Endothelial cell of umbilical vein (primary cell): ENCODE measurements at regions not wholly inside any gene's neighbourhood (a gene's known extent, or its start where the extent isn't known, plus 50 kb on each side); places are given as distances from the start of the nearest gene placed in this dataset.

Experiments
- BruUV-seq: library from RNA; stranded (reverse); fragments of 400-500 nt; replicated peaks from 2 replicates; lab custom pipeline; 2021; lab: Mats Ljungman, UMichigan
- CTCF ChIA-PET: fragments of 300-600, 350-600 bp; sonication (Branson Sonifier 250); formaldehyde crosslinking; loops from one replicate; lab custom pipeline; 2021; ENCODE audit warnings: antibody characterized with exemption, inconsistent platforms; lab: Charles Lee
- POLR2A ChIA-PET: fragments of 300-600, 350-600 bp; sonication (Branson Sonifier 250); formaldehyde crosslinking; loops from one replicate; lab custom pipeline; 2021; ENCODE audit warnings: antibody characterized with exemption, inconsistent platforms; lab: Charles Lee
- DNase-seq: peaks from one replicate; pipeline ENCODE4 v3.0.0-alpha.2; 2011; ENCODE audit warnings: low read depth, low spot score
- FAIRE-seq: peaks from 2 replicates; lab custom pipeline; 2011; peaks lifted over from hg19 to GRCh38; lab: Jason Lieb, UNC
- H2AFZ ChIP-seq: 2 replicates; pipeline ENCODE4 v1.6.0; 2012; ENCODE audit warnings: low read depth, low read length, control low read depth, inconsistent platforms
- H3K27ac ChIP-seq: 2 replicates; pipeline ENCODE4 v1.5.1; 2011; ENCODE audit warnings: low read depth, mild to moderate bottlenecking, control low read depth, low read length, moderate library complexity; ENCODE audit not compliant: insufficient read depth
- H3K27me3 ChIP-seq, 2 experiments: 2 replicates each; pipeline versions ENCODE4 v1.6.0 to v1.6.1; 2011; ENCODE audit warnings: low read length in 2 of 2, mixed read lengths in 1 of 2; ENCODE audit not compliant: control insufficient read depth in 2 of 2, insufficient read depth in 2 of 2
- H3K36me3 ChIP-seq, 2 experiments: 2 replicates in 1 of 2; 3 replicates in 1 of 2; pipeline ENCODE4 v1.5.1; 2011; ENCODE audit warnings: low read length in 2 of 2, mild to moderate bottlenecking in 1 of 2, moderate library complexity in 1 of 2; ENCODE audit not compliant: control insufficient read depth in 2 of 2, insufficient read depth in 2 of 2; ENCODE audit errors: extremely low read depth in 1 of 2
- H3K4me1 ChIP-seq: 3 replicates; pipeline ENCODE4 v1.5.1; 2011; ENCODE audit warnings: mild to moderate bottlenecking, low read length; ENCODE audit not compliant: control insufficient read depth, insufficient read depth; ENCODE audit errors: extremely low read depth
- H3K4me2 ChIP-seq: 2 replicates; pipeline ENCODE4 v1.6.1; 2011; ENCODE audit warnings: low read length, control low read depth, mixed read lengths; ENCODE audit not compliant: insufficient read depth
- H3K4me3 ChIP-seq, 3 experiments: fragments of 200-600 bp in 1 of 3; sonication (generic), shearing (Covaris generic) in 1 of 3; replicated peaks in 1 of 3; 2 replicates each; pipeline ENCODE4 v1.5.1; 2011 to 2016; ENCODE audit warnings: control low read depth in 3 of 3, low read length in 3 of 3, mild to moderate bottlenecking in 2 of 3, inconsistent platforms in 1 of 3, low read depth in 1 of 3, moderate library complexity in 1 of 3; ENCODE audit not compliant: insufficient read depth in 1 of 3
- H3K79me2 ChIP-seq: 2 replicates; pipeline ENCODE4 v1.6.0; 2012; ENCODE audit warnings: low read length, inconsistent platforms; ENCODE audit not compliant: control insufficient read depth, insufficient read depth
- H3K9ac ChIP-seq: replicated peaks from 2 replicates; pipeline ENCODE3; 2011; ENCODE audit warnings: low read length, control low read depth; ENCODE audit not compliant: insufficient read depth; ENCODE audit errors: extremely low read depth
- H3K9me1 ChIP-seq: replicated peaks from 3 replicates; pipeline ENCODE4 v1.6.0; 2011; ENCODE audit warnings: mild to moderate bottlenecking, low read length; ENCODE audit not compliant: control insufficient read depth, insufficient read depth; ENCODE audit errors: extremely low read depth
- H3K9me3 ChIP-seq: replicated peaks from 2 replicates; pipeline ENCODE4 v1.5.1; 2012; ENCODE audit warnings: low read length, inconsistent platforms; ENCODE audit not compliant: control insufficient read depth, insufficient read depth
- H4K20me1 ChIP-seq: replicated peaks from 2 replicates; pipeline ENCODE3; 2011; ENCODE audit warnings: mild to moderate bottlenecking, low read length; ENCODE audit not compliant: control insufficient read depth, insufficient read depth; ENCODE audit errors: extremely low read depth
- EZH2 ChIP-seq: IDR thresholded peaks from 2 replicates; pipeline ENCODE4 v1.6.1; 2012; ENCODE audit warnings: borderline replicate concordance, low read depth, mild to moderate bottlenecking, moderate library complexity, low read length, inconsistent platforms; ENCODE audit not compliant: severe bottlenecking
- FOS ChIP-seq: IDR thresholded peaks from 2 replicates; pipeline ENCODE4 v1.6.1; 2011; ENCODE audit warnings: mild to moderate bottlenecking, low read length, moderate library complexity, borderline replicate concordance; ENCODE audit not compliant: insufficient read depth
- GATA2 ChIP-seq: IDR thresholded peaks from 2 replicates; pipeline ENCODE4 v1.7.0; 2011; ENCODE audit warnings: low read depth, mild to moderate bottlenecking, moderate library complexity, mixed read lengths, low read length; ENCODE audit not compliant: insufficient read length, insufficient read depth
- JUN ChIP-seq: IDR thresholded peaks from 2 replicates; pipeline ENCODE4 v1.6.1; 2011; ENCODE audit warnings: borderline replicate concordance, low read depth; ENCODE audit not compliant: insufficient read length, insufficient read depth
- MYC ChIP-seq: IDR thresholded peaks from one replicate; pipeline ENCODE4 v1.6.1; 2011; ENCODE audit warnings: mild to moderate bottlenecking, low read depth, low read length
- POLR2A ChIP-seq: IDR thresholded peaks from 2 replicates; pipeline ENCODE4 v1.6.1; 2012; ENCODE audit warnings: low read depth, mild to moderate bottlenecking, control low read depth, low read length
- POLR2AphosphoS5 ChIP-seq: IDR thresholded peaks from 2 replicates; pipeline ENCODE4 v1.6.1; 2012; ENCODE audit warnings: low read depth, mild to moderate bottlenecking, control low read depth, low read length, moderate library complexity; ENCODE audit not compliant: insufficient read depth
- dilution Hi-C: fragments of 300-500 bp; cut with MboI; formaldehyde crosslinking; loops from one replicate; pipeline ENCODE4 v1.15.0; 2019; ENCODE audit warnings: low sequenced_read_pairs; ENCODE audit not compliant: extremely low pct_ligation_motif_present
- intact Hi-C: fragments of 100-400 bp; cut with micrococcal nuclease; formaldehyde crosslinking; loops from one replicate; pipeline ENCODE4 v1.10.0; 2022
- TF ChIP-seq, protein P1 (sequence below): IDR thresholded peaks from 2 replicates; pipeline ENCODE4 v1.6.1; 2011; ENCODE audit not compliant: insufficient read depth, insufficient read length
- TF ChIP-seq, protein P2 (sequence below), 2 donors: IDR thresholded peaks; 1 replicate in 1 of 2; 2 replicates in 1 of 2; pipeline ENCODE4 v1.5.1; 2011; ENCODE audit warnings: low read length in 2 of 2, mild to moderate bottlenecking in 2 of 2, moderate library complexity in 2 of 2, control low read depth in 1 of 2, inconsistent platforms in 1 of 2, low read depth in 1 of 2; ENCODE audit not compliant: insufficient read depth in 1 of 2; ENCODE audit errors: extremely low read depth in 1 of 2

DNA sequence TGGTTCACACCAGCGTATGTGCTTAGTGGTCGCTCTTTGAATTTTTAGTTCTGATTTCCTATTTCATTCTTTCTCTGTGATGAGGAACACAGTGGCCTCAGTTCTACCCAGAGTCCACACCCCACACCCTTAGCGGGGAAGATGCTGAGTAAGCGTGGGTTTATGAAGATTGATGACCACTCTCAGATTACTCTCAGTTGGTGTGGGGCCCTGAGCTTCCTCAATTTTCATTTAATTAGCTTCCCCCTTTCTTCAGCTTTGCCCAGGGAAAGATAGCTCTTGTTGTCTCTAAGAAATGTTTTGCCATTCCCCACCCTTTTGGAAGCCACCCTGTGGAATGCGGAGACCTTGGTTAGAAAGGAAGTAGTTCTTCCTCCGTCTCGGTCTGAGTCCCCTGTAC, 299.9 kb upstream of the PROX1 start:
- intact Hi-C loops: no loop called here
- FAIRE-seq (no peak), DNase-seq (no peak)
- Histone ChIP-seq H3K36me3 (no peaks in the 10 kb centered on the region), H3K9me3 (no peaks in the 10 kb centered on the region), H3K4me1 (no peaks in the 10 kb centered on the region), H3K27ac (no peak overlapping the region), H2AFZ (no peak overlapping the region), H3K9ac (no peak overlapping the region), H3K79me2 (no peaks in the 10 kb centered on the region), H3K9me1 (no peaks in the 10 kb centered on the region), H3K27me3 (no peaks in the 10 kb centered on the region), H4K20me1 (no peaks in the 10 kb centered on the region), H3K4me3 (no peak overlapping the region), H3K4me2 (no peak overlapping the region)
- POLR2A ChIA-PET: no interaction called here
- dilution Hi-C loops: no loop called here
- TF ChIP-seq GATA2: no peak
- TF ChIP-seq MYC: no peak
- TF ChIP-seq FOS: no peak
- TF ChIP-seq, protein P1, sequence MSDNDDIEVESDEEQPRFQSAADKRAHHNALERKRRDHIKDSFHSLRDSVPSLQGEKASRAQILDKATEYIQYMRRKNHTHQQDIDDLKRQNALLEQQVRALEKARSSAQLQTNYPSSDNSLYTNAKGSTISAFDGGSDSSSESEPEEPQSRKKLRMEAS: no peak
- TF ChIP-seq JUN: no peak
- no peak for TF ChIP-seq POLR2A
- no peak for TF ChIP-seq POLR2AphosphoS5
- TF ChIP-seq EZH2: no peak
- TF ChIP-seq, protein P2, sequence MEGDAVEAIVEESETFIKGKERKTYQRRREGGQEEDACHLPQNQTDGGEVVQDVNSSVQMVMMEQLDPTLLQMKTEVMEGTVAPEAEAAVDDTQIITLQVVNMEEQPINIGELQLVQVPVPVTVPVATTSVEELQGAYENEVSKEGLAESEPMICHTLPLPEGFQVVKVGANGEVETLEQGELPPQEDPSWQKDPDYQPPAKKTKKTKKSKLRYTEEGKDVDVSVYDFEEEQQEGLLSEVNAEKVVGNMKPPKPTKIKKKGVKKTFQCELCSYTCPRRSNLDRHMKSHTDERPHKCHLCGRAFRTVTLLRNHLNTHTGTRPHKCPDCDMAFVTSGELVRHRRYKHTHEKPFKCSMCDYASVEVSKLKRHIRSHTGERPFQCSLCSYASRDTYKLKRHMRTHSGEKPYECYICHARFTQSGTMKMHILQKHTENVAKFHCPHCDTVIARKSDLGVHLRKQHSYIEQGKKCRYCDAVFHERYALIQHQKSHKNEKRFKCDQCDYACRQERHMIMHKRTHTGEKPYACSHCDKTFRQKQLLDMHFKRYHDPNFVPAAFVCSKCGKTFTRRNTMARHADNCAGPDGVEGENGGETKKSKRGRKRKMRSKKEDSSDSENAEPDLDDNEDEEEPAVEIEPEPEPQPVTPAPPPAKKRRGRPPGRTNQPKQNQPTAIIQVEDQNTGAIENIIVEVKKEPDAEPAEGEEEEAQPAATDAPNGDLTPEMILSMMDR (IDR thresholded peaks at IDR 0.05; ENCODE audit: extremely low read depth in 1 of 2, insufficient read depth in 1 of 2, low read depth in 1 of 2, low read length in 2 of 2): no peak
- BruUV-seq: no TSS peak
- CTCF ChIA-PET: no interaction called here
